ENCODE measurements at regions not wholly inside any gene's neighbourhood (a gene's known extent, or its start where the extent isn't known, plus 50 kb on each side); places are given as distances from the start of the nearest gene placed in this dataset.

DNA sequence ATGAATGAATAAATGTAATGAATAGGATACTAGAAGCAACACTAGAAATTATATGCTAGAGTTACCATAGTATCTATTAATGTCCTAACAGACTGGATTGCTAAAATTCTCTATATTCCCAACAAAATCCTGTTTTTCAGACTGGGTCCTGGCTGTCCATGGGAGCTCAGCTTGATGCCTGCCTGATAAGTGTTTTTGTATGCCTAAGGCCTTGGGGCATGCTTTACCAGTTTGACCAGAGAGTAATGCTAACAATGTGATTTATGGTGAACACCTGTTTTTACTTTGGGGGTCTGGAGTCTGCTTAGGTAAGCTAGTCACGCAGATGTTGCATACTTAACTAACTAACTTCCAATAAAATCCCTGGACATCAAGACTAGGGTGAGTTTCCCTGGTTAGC, 318.8 kb upstream of the DEPDC1 start:
- TF ChIP-seq, protein P1, sequence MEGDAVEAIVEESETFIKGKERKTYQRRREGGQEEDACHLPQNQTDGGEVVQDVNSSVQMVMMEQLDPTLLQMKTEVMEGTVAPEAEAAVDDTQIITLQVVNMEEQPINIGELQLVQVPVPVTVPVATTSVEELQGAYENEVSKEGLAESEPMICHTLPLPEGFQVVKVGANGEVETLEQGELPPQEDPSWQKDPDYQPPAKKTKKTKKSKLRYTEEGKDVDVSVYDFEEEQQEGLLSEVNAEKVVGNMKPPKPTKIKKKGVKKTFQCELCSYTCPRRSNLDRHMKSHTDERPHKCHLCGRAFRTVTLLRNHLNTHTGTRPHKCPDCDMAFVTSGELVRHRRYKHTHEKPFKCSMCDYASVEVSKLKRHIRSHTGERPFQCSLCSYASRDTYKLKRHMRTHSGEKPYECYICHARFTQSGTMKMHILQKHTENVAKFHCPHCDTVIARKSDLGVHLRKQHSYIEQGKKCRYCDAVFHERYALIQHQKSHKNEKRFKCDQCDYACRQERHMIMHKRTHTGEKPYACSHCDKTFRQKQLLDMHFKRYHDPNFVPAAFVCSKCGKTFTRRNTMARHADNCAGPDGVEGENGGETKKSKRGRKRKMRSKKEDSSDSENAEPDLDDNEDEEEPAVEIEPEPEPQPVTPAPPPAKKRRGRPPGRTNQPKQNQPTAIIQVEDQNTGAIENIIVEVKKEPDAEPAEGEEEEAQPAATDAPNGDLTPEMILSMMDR (IDR thresholded peaks at IDR 0.05) = no peak
- no peak for TF ChIP-seq POLR2AphosphoS5 (IDR thresholded peaks at IDR 0.05)
- TF ChIP-seq EP300 (IDR thresholded peaks at IDR 0.05) = no peak
